ENCODE measurements at regions not wholly inside any gene's neighbourhood (a gene's known extent, or its start where the extent isn't known, plus 50 kb on each side); places are given as distances from the start of the nearest gene placed in this dataset.
A peak's percentile ranks its signal among the peaks of the same experiment; 100 is the strongest.
"Not testable (repeated sequence)": the region's sequence is repeated elsewhere in the genome, so short reads cannot be mapped to it uniquely, and the experiment has no call there.

- no peak for DNase-seq (ENCODE audit: low read depth)
Observed at GRCh38 chr21:26331205-26331980, 160.8 kb upstream of the APP start.

- DNase-seq (ENCODE audit: low read depth): no peak
Observed at GRCh38 chr21:26320596-26320995, 150.0 kb upstream of the APP start.

GRCh38 chr21:26307640-26308039 is 137.1 kb upstream of the APP start:
- no peak for DNase-seq (ENCODE audit: low read depth)

- peak; percentile 1 for DNase-seq (ENCODE audit: low read depth)
Observed at GRCh38 chr21:26297851-26298250, 127.3 kb upstream of the APP start.

- no peak for DNase-seq (ENCODE audit: low read depth)
Observed at GRCh38 chr21:26293141-26293946, 122.8 kb upstream of the APP start.

- DNase-seq (ENCODE audit: low read depth): no peak
Observed at GRCh38 chr21:26288026-26288425, 117.5 kb upstream of the APP start.

- DNase-seq (ENCODE audit: low read depth): no peak
Observed at GRCh38 chr21:26284531-26284930, 114.0 kb upstream of the APP start.

GRCh38 chr21:26282058-26282457 is 111.5 kb upstream of the APP start:
- no peak for DNase-seq (ENCODE audit: low read depth)

GRCh38 chr21:26281506-26281905 is 110.9 kb upstream of the APP start:
- no peak for DNase-seq (ENCODE audit: low read depth)

- peak; percentile 0 for DNase-seq (ENCODE audit: low read depth)
Observed at GRCh38 chr21:26280775-26281174, 110.2 kb upstream of the APP start.

GRCh38 chr21:26280148-26280547 is 109.6 kb upstream of the APP start:
- no peak for DNase-seq (ENCODE audit: low read depth)

GRCh38 chr21:26275801-26276200 is 105.2 kb upstream of the APP start:
- DNase-seq (ENCODE audit: low read depth): no peak

- no peak for DNase-seq (ENCODE audit: low read depth)
Observed at GRCh38 chr21:26273686-26274313, 103.2 kb upstream of the APP start.

- DNase-seq (ENCODE audit: low read depth): no peak
Observed at GRCh38 chr21:26267389-26267788, 96.8 kb upstream of the APP start.

GRCh38 chr21:26246073-26246472 is 75.5 kb upstream of the APP start:
- no peak for DNase-seq (ENCODE audit: low read depth)

GRCh38 chr21:26245428-26245827 is 74.9 kb upstream of the APP start:
- no peak for DNase-seq (ENCODE audit: low read depth)

GRCh38 chr21:26238646-26239045 is 68.1 kb upstream of the APP start:
- peak; percentile 0 for DNase-seq (ENCODE audit: low read depth)

- no peak for DNase-seq (ENCODE audit: low read depth)
Observed at GRCh38 chr21:26236281-26236680, 65.7 kb upstream of the APP start.

- DNase-seq (ENCODE audit: low read depth): not testable (repeated sequence)
Observed at GRCh38 chr21:26233297-26233696, 62.7 kb upstream of the APP start.

GRCh38 chr21:26232491-26232890 is 61.9 kb upstream of the APP start:
- not testable (repeated sequence) for DNase-seq (ENCODE audit: low read depth)

- no peak for DNase-seq (ENCODE audit: low read depth)
Observed at GRCh38 chr21:26227130-26227529, 56.6 kb upstream of the APP start.

GRCh38 chr21:26226724-26227123 is 56.2 kb upstream of the APP start:
- no peak for DNase-seq (ENCODE audit: low read depth)

- DNase-seq (ENCODE audit: low read depth): no peak
Observed at GRCh38 chr21:26225046-26225445, 54.5 kb upstream of the APP start.

Data from EH (cell line).